ENCODE measurements at regions not wholly inside any gene's neighbourhood (a gene's known extent, or its start where the extent isn't known, plus 50 kb on each side); places are given as distances from the start of the nearest gene placed in this dataset.

GRCh38 chr6:74857157-74857556, 348.7 kb downstream of the COL12A1 start:
- Histone ChIP-seq H3K4me3 (ENCODE audit: low read depth, low read length, poor library complexity, severe bottlenecking) (no peak overlapping the region), H3K79me2 (ENCODE audit: insufficient read depth, low read depth, low read length) (no peaks in the 10 kb centered on the region), H3K4me2 (ENCODE audit: low read length) (no peak overlapping the region), H2AFZ (ENCODE audit: low read length) (no peak overlapping the region), H3K9me2 (ENCODE audit: insufficient read depth, low read length) (no peaks in the 10 kb centered on the region), H3K9me3 (ENCODE audit: low read length) (no peaks in the 10 kb centered on the region), H3K36me3 (ENCODE audit: insufficient read depth, low read length) (no peaks in the 10 kb centered on the region), H3K4me1 (ENCODE audit: insufficient read depth, low read length, poor library complexity, severe bottlenecking) (no peaks in the 10 kb centered on the region), H3K27ac (ENCODE audit: low read depth, low read length, poor library complexity, severe bottlenecking) (no peak overlapping the region), H4K20me1 (ENCODE audit: insufficient read depth, low read length) (no peaks in the 10 kb centered on the region)
- ChIA-PET CTCF (ENCODE audit: unreplicated experiment) (no interaction called here), POLR2A (no interaction called here)
- TF ChIP-seq, protein P1, sequence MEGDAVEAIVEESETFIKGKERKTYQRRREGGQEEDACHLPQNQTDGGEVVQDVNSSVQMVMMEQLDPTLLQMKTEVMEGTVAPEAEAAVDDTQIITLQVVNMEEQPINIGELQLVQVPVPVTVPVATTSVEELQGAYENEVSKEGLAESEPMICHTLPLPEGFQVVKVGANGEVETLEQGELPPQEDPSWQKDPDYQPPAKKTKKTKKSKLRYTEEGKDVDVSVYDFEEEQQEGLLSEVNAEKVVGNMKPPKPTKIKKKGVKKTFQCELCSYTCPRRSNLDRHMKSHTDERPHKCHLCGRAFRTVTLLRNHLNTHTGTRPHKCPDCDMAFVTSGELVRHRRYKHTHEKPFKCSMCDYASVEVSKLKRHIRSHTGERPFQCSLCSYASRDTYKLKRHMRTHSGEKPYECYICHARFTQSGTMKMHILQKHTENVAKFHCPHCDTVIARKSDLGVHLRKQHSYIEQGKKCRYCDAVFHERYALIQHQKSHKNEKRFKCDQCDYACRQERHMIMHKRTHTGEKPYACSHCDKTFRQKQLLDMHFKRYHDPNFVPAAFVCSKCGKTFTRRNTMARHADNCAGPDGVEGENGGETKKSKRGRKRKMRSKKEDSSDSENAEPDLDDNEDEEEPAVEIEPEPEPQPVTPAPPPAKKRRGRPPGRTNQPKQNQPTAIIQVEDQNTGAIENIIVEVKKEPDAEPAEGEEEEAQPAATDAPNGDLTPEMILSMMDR (conservative IDR thresholded peaks at IDR 0.05; ENCODE audit: low read length), result no peak
- TF ChIP-seq EZH2phosphoT487 (IDR thresholded peaks at IDR 0.05; ENCODE audit: borderline replicate concordance, low read depth, low read length), result no peak
- intact Hi-C loops (cut with micrococcal nuclease; ENCODE audit: unreplicated experiment), result no loop called here
- no peak for DNase-seq (ENCODE audit: low spot score)
- no TSS peak for BruUV-seq (replicated peaks)

GRCh38 chr6:74853991-74854390, 351.9 kb downstream of the COL12A1 start:
- Histone ChIP-seq H3K4me2 (ENCODE audit: low read length) (no peak overlapping the region), H3K9me2 (ENCODE audit: insufficient read depth, low read length) (no peaks in the 10 kb centered on the region), H3K27ac (ENCODE audit: low read depth, low read length, poor library complexity, severe bottlenecking) (no peak overlapping the region), H3K79me2 (ENCODE audit: insufficient read depth, low read depth, low read length) (no peaks in the 10 kb centered on the region), H3K4me3 (ENCODE audit: low read depth, low read length, poor library complexity, severe bottlenecking) (no peak overlapping the region), H3K9me3 (ENCODE audit: low read length) (no peaks in the 10 kb centered on the region), H4K20me1 (ENCODE audit: insufficient read depth, low read length) (no peaks in the 10 kb centered on the region), H3K36me3 (ENCODE audit: insufficient read depth, low read length) (no peaks in the 10 kb centered on the region), H2AFZ (ENCODE audit: low read length) (no peak overlapping the region), H3K4me1 (ENCODE audit: insufficient read depth, low read length, poor library complexity, severe bottlenecking) (no peaks in the 10 kb centered on the region)
- intact Hi-C loops (cut with micrococcal nuclease; ENCODE audit: unreplicated experiment), result no loop called here
- TF ChIP-seq, protein P1 (conservative IDR thresholded peaks at IDR 0.05; ENCODE audit: low read length), result no peak
- TF ChIP-seq EZH2phosphoT487 (IDR thresholded peaks at IDR 0.05; ENCODE audit: borderline replicate concordance, low read depth, low read length), result no peak
- BruUV-seq (replicated peaks), result no TSS peak
- no peak for DNase-seq (ENCODE audit: low spot score)
- ChIA-PET POLR2A (no interaction called here), CTCF (ENCODE audit: unreplicated experiment) (no interaction called here)

- no peak for TF ChIP-seq EZH2phosphoT487 (IDR thresholded peaks at IDR 0.05; ENCODE audit: borderline replicate concordance, low read depth, low read length)
- TF ChIP-seq, protein P1 (conservative IDR thresholded peaks at IDR 0.05; ENCODE audit: low read length), result no peak
- Histone ChIP-seq H3K9me2 (ENCODE audit: insufficient read depth, low read length) (no peaks in the 10 kb centered on the region), H4K20me1 (ENCODE audit: insufficient read depth, low read length) (no peaks in the 10 kb centered on the region), H3K36me3 (ENCODE audit: insufficient read depth, low read length) (no peaks in the 10 kb centered on the region), H3K4me1 (ENCODE audit: insufficient read depth, low read length, poor library complexity, severe bottlenecking) (no peaks in the 10 kb centered on the region), H3K9me3 (ENCODE audit: low read length) (no peaks in the 10 kb centered on the region), H3K79me2 (ENCODE audit: insufficient read depth, low read depth, low read length) (no peaks in the 10 kb centered on the region), H3K4me2 (ENCODE audit: low read length) (no peak overlapping the region), H2AFZ (ENCODE audit: low read length) (no peak overlapping the region), H3K4me3 (ENCODE audit: low read depth, low read length, poor library complexity, severe bottlenecking) (no peak overlapping the region), H3K27ac (ENCODE audit: low read depth, low read length, poor library complexity, severe bottlenecking) (no peak overlapping the region)
- CTCF ChIA-PET (ENCODE audit: unreplicated experiment), result no interaction called here
- no TSS peak for BruUV-seq (replicated peaks)
- intact Hi-C loops (cut with micrococcal nuclease; ENCODE audit: unreplicated experiment), result no loop called here
- POLR2A ChIA-PET, result interaction anchor here (0.6 kb wide), 1 partner anchor 1497 kb away, joined by 3 read pairs; no protein-coding TSS in a partner anchor
- no peak for DNase-seq (ENCODE audit: low spot score)
Observed at GRCh38 chr6:74851596-74851995, 354.3 kb downstream of the COL12A1 start.
